ENCODE measurements at regions not wholly inside any gene's neighbourhood (a gene's known extent, or its start where the extent isn't known, plus 50 kb on each side); places are given as distances from the start of the nearest gene placed in this dataset.

GRCh38 chr10:62684911-62685310 is 119.6 kb upstream of the ADO start:
- H3K36me3 ChIP-seq (ENCODE audit: control insufficient read depth in 2 of 2, insufficient read depth in 1 of 2, low read length in 2 of 2) = no peaks in the 10 kb centered on the region
- CTCF ChIA-PET = no interaction called here
- H3K4me1 ChIP-seq (ENCODE audit: control insufficient read depth, insufficient read depth, low read length) = no peaks in the 10 kb centered on the region
- H3K9me3 ChIP-seq (ENCODE audit: control insufficient read depth, insufficient read depth, low read depth, low read length) = no peaks in the 10 kb centered on the region
- no peak overlapping the region for H3K4me3 ChIP-seq (ENCODE audit: low read depth, low read length)
- no peak for TF ChIP-seq ZNF544 (tag by site-specific recombination; IDR thresholded peaks at IDR 0.05)
- TF ChIP-seq ZNF24 (tag by site-specific recombination; IDR thresholded peaks at IDR 0.05) = no peak
- no peak for TF ChIP-seq OSR2 (tag by site-specific recombination; IDR thresholded peaks at IDR 0.05)
- no peak for TF ChIP-seq ZNF777 (tag by site-specific recombination; IDR thresholded peaks at IDR 0.05; ENCODE audit: borderline replicate concordance)
- TF ChIP-seq ZNF416 (tag by site-specific recombination; IDR thresholded peaks at IDR 0.05) = no peak
- no peak overlapping the region for H3K27ac ChIP-seq (ENCODE audit: extremely low read depth, low read depth, low read length)
- POLR2A ChIA-PET = no interaction called here

GRCh38 chr10:62687230-62687748 is 117.2 kb upstream of the ADO start:
- H3K27ac ChIP-seq (ENCODE audit: extremely low read depth, low read depth, low read length) = no peak overlapping the region
- no peaks in the 10 kb centered on the region for H3K4me1 ChIP-seq (ENCODE audit: control insufficient read depth, insufficient read depth, low read length)
- POLR2A ChIA-PET = no interaction called here
- CTCF ChIA-PET = interaction anchor here (0.6 kb wide), 1 partner anchor 131 kb away, joined by 3 read pairs; no protein-coding TSS in a partner anchor
- H3K4me3 ChIP-seq (ENCODE audit: low read depth, low read length) = no peak overlapping the region
- TF ChIP-seq TCF7L2 (IDR thresholded peaks at IDR 0.05; ENCODE audit: borderline replicate concordance, low read depth, low read length) (no peak), SETDB1 (IDR thresholded peaks at IDR 0.05; ENCODE audit: insufficient read length, low read length) (peak; percentile 69)
- H3K9me3 ChIP-seq (ENCODE audit: control insufficient read depth, insufficient read depth, low read depth, low read length) = no peaks in the 10 kb centered on the region
- H3K36me3 ChIP-seq (ENCODE audit: control insufficient read depth in 2 of 2, insufficient read depth in 1 of 2, low read length in 2 of 2) = no peaks in the 10 kb centered on the region

- Histone ChIP-seq H3K36me3 (ENCODE audit: control insufficient read depth in 2 of 2, insufficient read depth in 1 of 2, low read length in 2 of 2) (no peaks in the 10 kb centered on the region), H3K4me1 (ENCODE audit: control insufficient read depth, insufficient read depth, low read length) (no peaks in the 10 kb centered on the region), H3K27ac (ENCODE audit: extremely low read depth, low read depth, low read length) (no peak overlapping the region), H3K4me3 (ENCODE audit: low read depth, low read length) (no peak overlapping the region), H3K9me3 (ENCODE audit: control insufficient read depth, insufficient read depth, low read depth, low read length) (no peaks in the 10 kb centered on the region)
- TF ChIP-seq ZNF529 (tag by site-specific recombination; IDR thresholded peaks at IDR 0.05; ENCODE audit: insufficient replicate concordance) = no peak
- no peak for TF ChIP-seq PBX3 (CRISPR knock-in tag; IDR thresholded peaks at IDR 0.05)
- TF ChIP-seq ZNF792 (tag by site-specific recombination; IDR thresholded peaks at IDR 0.05) = no peak
- no peak for TF ChIP-seq ZNF704 (tag by site-specific recombination; IDR thresholded peaks at IDR 0.05)
- TF ChIP-seq ZSCAN23 (tag by site-specific recombination; IDR thresholded peaks at IDR 0.05) = no peak
- TF ChIP-seq ZNF239 (tag by site-specific recombination; IDR thresholded peaks at IDR 0.05) = no peak
- TF ChIP-seq WT1 (tag by site-specific recombination; IDR thresholded peaks at IDR 0.05) = no peak
- no peak for TF ChIP-seq ZNF658 (tag by site-specific recombination; IDR thresholded peaks at IDR 0.05)
- TF ChIP-seq FEZF1 (tag by site-specific recombination; IDR thresholded peaks at IDR 0.05) = no peak
- no peak for TF ChIP-seq ZNF184 (tag by site-specific recombination; IDR thresholded peaks at IDR 0.05)
- no peak for TF ChIP-seq ZNF654 (tag by site-specific recombination; IDR thresholded peaks at IDR 0.05; ENCODE audit: low read depth)
- no peak for TF ChIP-seq ZBTB20 (tag by site-specific recombination; IDR thresholded peaks at IDR 0.05)
- TF ChIP-seq ZNF610 (tag by site-specific recombination; IDR thresholded peaks at IDR 0.05; ENCODE audit: borderline replicate concordance) = no peak
- TF ChIP-seq, protein P1, sequence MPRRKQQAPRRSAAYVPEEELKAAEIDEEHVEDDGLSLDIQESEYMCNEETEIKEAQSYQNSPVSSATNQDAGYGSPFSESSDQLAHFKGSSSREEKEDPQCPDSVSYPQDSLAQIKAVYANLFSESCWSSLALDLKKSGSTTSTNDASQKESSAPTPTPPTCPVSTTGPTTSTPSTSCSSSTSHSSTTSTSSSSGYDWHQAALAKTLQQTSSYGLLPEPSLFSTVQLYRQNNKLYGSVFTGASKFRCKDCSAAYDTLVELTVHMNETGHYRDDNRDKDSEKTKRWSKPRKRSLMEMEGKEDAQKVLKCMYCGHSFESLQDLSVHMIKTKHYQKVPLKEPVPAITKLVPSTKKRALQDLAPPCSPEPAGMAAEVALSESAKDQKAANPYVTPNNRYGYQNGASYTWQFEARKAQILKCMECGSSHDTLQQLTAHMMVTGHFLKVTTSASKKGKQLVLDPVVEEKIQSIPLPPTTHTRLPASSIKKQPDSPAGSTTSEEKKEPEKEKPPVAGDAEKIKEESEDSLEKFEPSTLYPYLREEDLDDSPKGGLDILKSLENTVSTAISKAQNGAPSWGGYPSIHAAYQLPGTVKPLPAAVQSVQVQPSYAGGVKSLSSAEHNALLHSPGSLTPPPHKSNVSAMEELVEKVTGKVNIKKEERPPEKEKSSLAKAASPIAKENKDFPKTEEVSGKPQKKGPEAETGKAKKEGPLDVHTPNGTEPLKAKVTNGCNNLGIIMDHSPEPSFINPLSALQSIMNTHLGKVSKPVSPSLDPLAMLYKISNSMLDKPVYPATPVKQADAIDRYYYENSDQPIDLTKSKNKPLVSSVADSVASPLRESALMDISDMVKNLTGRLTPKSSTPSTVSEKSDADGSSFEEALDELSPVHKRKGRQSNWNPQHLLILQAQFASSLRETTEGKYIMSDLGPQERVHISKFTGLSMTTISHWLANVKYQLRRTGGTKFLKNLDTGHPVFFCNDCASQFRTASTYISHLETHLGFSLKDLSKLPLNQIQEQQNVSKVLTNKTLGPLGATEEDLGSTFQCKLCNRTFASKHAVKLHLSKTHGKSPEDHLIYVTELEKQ (tag by site-specific recombination; IDR thresholded peaks at IDR 0.05; ENCODE audit: borderline replicate concordance) = no peak
- POLR2A ChIA-PET = no interaction called here
- CTCF ChIA-PET = interaction anchor here (0.5 to 0.6 kb wide), 2 partner anchors 327 to 1960 kb away, joined by 4 to 6 read pairs; no protein-coding TSS in a partner anchor
These were observed 115.4 kb upstream of the ADO start for GRCh38 chr10:62688971-62689700.
